CD4-positive, alpha-beta memory T cell (primary cell): ENCODE measurements at regions not wholly inside any gene's neighbourhood (a gene's known extent, or its start where the extent isn't known, plus 50 kb on each side); places are given as distances from the start of the nearest gene placed in this dataset.

Experiments
- CTCF ChIA-PET: fragments of 350-600 bp; sonication (Branson Sonifier 250); formaldehyde crosslinking; loops from one replicate; lab custom pipeline; 2021; ENCODE audit warnings: inconsistent platforms; ENCODE audit not compliant: partially characterized antibody; lab: Charles Lee
- POLR2A ChIA-PET: fragments of 350-600 bp; sonication (Branson Sonifier 250); formaldehyde crosslinking; loops from one replicate; lab custom pipeline; 2021; ENCODE audit not compliant: partially characterized antibody; lab: Charles Lee
- DNase-seq, 5 donors: peaks; one replicate each; pipeline versions ENCODE4 v3.0.0 to v3.0.0-alpha.2; 2020 to 2022; ENCODE audit warnings: mixed read lengths in 1 of 5
- H3K27ac ChIP-seq: one replicate; pipeline ENCODE4 v1.7.0; 2013; ENCODE audit warnings: low read depth, low read length
- H3K27me3 ChIP-seq: 2 replicates; pipeline ENCODE4 v1.7.0; 2013; ENCODE audit warnings: mild to moderate bottlenecking, low read length, moderate library complexity; ENCODE audit not compliant: insufficient read depth
- H3K36me3 ChIP-seq: 2 replicates; pipeline ENCODE4 v1.7.0; 2013; ENCODE audit warnings: mild to moderate bottlenecking, low read length, moderate library complexity; ENCODE audit not compliant: insufficient read depth
- H3K4me1 ChIP-seq: 2 replicates; pipeline ENCODE4 v1.7.0; 2013; ENCODE audit warnings: mild to moderate bottlenecking, low read length, moderate library complexity; ENCODE audit not compliant: insufficient read depth
- H3K4me3 ChIP-seq, 2 donors: one replicate each; pipeline ENCODE4 v1.7.0; 2013; ENCODE audit warnings: low read length in 2 of 2, mild to moderate bottlenecking in 1 of 2
- H3K9me3 ChIP-seq, 2 donors: one replicate each; pipeline ENCODE4 v1.7.0; 2013; ENCODE audit warnings: low read length in 2 of 2, control low read depth in 1 of 2; ENCODE audit not compliant: control insufficient read depth in 1 of 2
- H3K27ac Mint-ChIP-seq, 7 donors: one replicate each; pipeline ENCODE4 v1.8.0; 2020 to 2021; ENCODE audit warnings: mixed read lengths in 7 of 7, mild to moderate bottlenecking in 6 of 7, inconsistent platforms in 3 of 7, moderate library complexity in 3 of 7
- H3K27me3 Mint-ChIP-seq, 2 donors: one replicate each; pipeline ENCODE4 v1.8.0; 2020 to 2021; ENCODE audit warnings: mixed read lengths in 2 of 2
- H3K36me3 Mint-ChIP-seq, 2 donors: one replicate each; pipeline ENCODE4 v1.8.0; 2020 to 2021; ENCODE audit warnings: mixed read lengths in 2 of 2, inconsistent platforms in 1 of 2, mild to moderate bottlenecking in 1 of 2
- H3K4me1 Mint-ChIP-seq, 4 donors: one replicate each; pipeline ENCODE4 v1.8.0; 2020 to 2021; ENCODE audit warnings: mixed read lengths in 4 of 4, mild to moderate bottlenecking in 1 of 4
- H3K4me3 Mint-ChIP-seq, 8 donors: one replicate each; pipeline ENCODE4 v1.8.0; 2020 to 2021; ENCODE audit warnings: mixed read lengths in 8 of 8, mild to moderate bottlenecking in 7 of 8, moderate library complexity in 6 of 8, inconsistent platforms in 3 of 8
- H3K9me3 Mint-ChIP-seq, 8 donors: one replicate each; pipeline ENCODE4 v1.8.0; 2020 to 2021; ENCODE audit warnings: mixed read lengths in 8 of 8, mild to moderate bottlenecking in 5 of 8, inconsistent platforms in 3 of 8, moderate library complexity in 1 of 8
- intact Hi-C: fragments of 100-400 bp; cut with micrococcal nuclease; formaldehyde crosslinking; loops from one replicate; pipeline ENCODE4 v1.15.1; 2023

DNA sequence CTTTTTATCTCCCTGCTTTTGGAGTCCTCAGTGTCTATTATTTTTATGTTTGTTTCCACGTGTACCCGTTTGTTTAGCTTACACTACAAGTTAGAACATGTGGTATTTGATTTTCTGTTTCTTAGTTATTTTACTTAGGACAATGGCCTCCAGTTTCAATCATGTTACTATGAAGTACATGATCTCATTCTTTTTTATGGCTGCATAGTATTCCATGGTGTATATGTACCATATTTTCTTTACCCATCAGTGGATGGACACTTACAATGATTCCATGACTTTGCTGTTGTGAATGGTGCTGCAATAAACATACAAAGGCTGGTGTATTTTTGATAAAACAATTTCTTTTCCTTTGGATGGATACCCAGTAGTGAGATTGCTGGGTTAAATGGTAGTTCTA is 269.5 kb downstream of the HS3ST3A1 start:
- H3K4me1 Mint-ChIP-seq, result no peaks in the 10 kb centered on the region
- H3K4me3 Mint-ChIP-seq, result no peak overlapping the region
- DNase-seq, result no peak
- H3K36me3 Mint-ChIP-seq, result no peaks in the 10 kb centered on the region
- no peak overlapping the region for H3K4me3 ChIP-seq
- no peaks in the 10 kb centered on the region for H3K36me3 ChIP-seq
- no peaks in the 10 kb centered on the region for H3K9me3 ChIP-seq
- H3K27ac ChIP-seq, result no peak overlapping the region
- no peaks in the 10 kb centered on the region for H3K4me1 ChIP-seq
- peaks cover 11 to 15% of the 10 kb centered on the region in 2 donors for H3K27me3 Mint-ChIP-seq
- H3K27ac Mint-ChIP-seq, result no peak overlapping the region
- intact Hi-C loops, result no loop called here
- no peaks in the 10 kb centered on the region for H3K27me3 ChIP-seq
- POLR2A ChIA-PET, result no interaction called here
- H3K9me3 Mint-ChIP-seq, result peaks cover 0 to 3% (median 0%) of the 10 kb centered on the region in 8 donors
- CTCF ChIA-PET, result no interaction called here

DNA sequence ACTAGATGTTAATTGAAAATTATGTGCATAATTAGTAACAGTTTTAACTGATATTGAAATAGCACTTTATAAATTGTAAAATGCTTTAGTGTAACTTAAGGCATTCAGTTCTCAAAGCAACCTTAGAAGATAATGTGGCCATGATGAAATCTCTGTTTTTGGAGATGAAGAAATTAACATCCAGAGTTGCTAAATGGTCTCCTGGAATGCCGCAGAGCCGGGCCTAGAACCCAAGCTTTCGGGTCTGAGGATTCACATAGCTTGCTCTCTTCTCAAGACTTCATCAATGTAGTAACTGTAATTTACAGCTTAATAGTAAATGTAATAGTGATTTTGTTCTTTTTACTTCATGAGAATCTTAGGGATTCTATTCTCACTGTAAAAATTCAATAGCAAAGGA is 272.3 kb downstream of the HS3ST3A1 start:
- Histone ChIP-seq H3K9me3 (no peaks in the 10 kb centered on the region), H3K27ac (no peak overlapping the region), H3K27me3 (no peaks in the 10 kb centered on the region), H3K36me3 (no peaks in the 10 kb centered on the region), H3K4me1 (no peaks in the 10 kb centered on the region), H3K4me3 (no peak overlapping the region)
- CTCF ChIA-PET, result no interaction called here
- Mint-ChIP-seq H3K4me1 (no peaks in the 10 kb centered on the region), H3K27me3 (peaks cover 6 to 9% of the 10 kb centered on the region in 2 donors), H3K36me3 (no peaks in the 10 kb centered on the region), H3K9me3 (peaks cover 0 to 3% (median 0%) of the 10 kb centered on the region in 8 donors), H3K4me3 (no peak overlapping the region), H3K27ac (no peak overlapping the region)
- POLR2A ChIA-PET, result no interaction called here
- DNase-seq, result no peak
- intact Hi-C loops, result no loop called here

- no peak overlapping the region for H3K4me3 ChIP-seq
Observed at GRCh38 chr17:13323990-13324389, 277.7 kb downstream of the HS3ST3A1 start.

DNA sequence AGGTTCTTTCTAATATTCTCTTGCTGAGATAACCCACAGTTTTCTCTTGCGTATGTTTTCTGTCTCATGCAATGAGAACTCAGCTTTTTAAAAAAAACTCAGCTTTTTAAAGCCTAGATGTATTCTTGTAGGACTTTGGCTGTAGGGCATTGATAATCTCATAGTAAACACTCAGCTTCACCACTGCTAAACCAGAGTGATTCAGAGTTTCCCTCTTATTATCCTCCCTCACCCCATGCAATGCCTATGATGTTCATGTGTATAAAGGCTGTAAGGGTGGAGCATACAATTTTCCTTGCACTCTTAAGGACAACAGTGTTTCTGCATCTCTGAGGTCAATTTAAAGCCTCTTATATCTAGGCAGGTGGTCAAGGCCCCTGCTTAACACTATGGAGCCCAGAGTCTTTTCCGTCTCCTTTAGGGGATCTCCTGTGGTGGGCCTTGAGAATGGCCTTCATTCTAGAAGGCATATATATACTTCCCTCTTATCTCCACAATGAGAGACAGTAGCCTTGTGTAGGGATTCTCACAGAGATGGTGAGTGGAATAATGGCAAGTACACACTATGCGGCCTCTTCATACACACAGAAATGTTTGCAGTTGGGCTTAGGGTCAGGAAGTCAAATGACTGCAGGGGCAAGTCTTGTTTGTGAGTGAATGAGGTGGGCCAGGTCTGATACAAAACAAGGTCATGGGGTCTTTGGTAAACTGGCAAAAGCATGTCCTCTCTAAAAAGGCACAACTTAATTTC is 279.6 kb downstream of the HS3ST3A1 start:
- ChIA-PET CTCF (no interaction called here), POLR2A (no interaction called here)
- Mint-ChIP-seq H3K36me3 (no peaks in the 10 kb centered on the region), H3K4me1 (no peaks in the 10 kb centered on the region), H3K4me3 (no peak overlapping the region), H3K27ac (no peak overlapping the region), H3K27me3 (peaks cover 2 to 10% of the 10 kb centered on the region in 2 donors), H3K9me3 (peaks cover 0 to 5% (median 0%) of the 10 kb centered on the region in 8 donors)
- Histone ChIP-seq H3K27me3 (no peaks in the 10 kb centered on the region), H3K27ac (no peak overlapping the region), H3K36me3 (no peaks in the 10 kb centered on the region), H3K9me3 (no peaks in the 10 kb centered on the region), H3K4me1 (no peaks in the 10 kb centered on the region), H3K4me3 (no peak overlapping the region)
- intact Hi-C loops, result no loop called here
- no peak for DNase-seq

More at GRCh38 chr17:13323990-13324389, 277.7 kb downstream of the HS3ST3A1 start:
- Mint-ChIP-seq H3K36me3 (no peaks in the 10 kb centered on the region), H3K9me3 (peaks cover 0 to 5% (median 0%) of the 10 kb centered on the region in 8 donors), H3K4me1 (no peaks in the 10 kb centered on the region), H3K27me3 (peaks cover 2 to 10% of the 10 kb centered on the region in 2 donors), H3K4me3 (no peak overlapping the region), H3K27ac (no peak overlapping the region)
- POLR2A ChIA-PET, result no interaction called here
- intact Hi-C loops, result no loop called here
- DNase-seq, result no peak
- Histone ChIP-seq H3K27me3 (no peaks in the 10 kb centered on the region), H3K4me1 (no peaks in the 10 kb centered on the region), H3K27ac (no peak overlapping the region), H3K9me3 (no peaks in the 10 kb centered on the region), H3K36me3 (no peaks in the 10 kb centered on the region)
- CTCF ChIA-PET, result no interaction called here

- Histone ChIP-seq H3K4me3 (no peak overlapping the region), H3K27ac (no peak overlapping the region), H3K4me1 (no peaks in the 10 kb centered on the region), H3K36me3 (no peaks in the 10 kb centered on the region), H3K9me3 (no peaks in the 10 kb centered on the region), H3K27me3 (no peaks in the 10 kb centered on the region)
- intact Hi-C loops, result no loop called here
- peaks cover 2 to 12% of the 10 kb centered on the region in 2 donors for H3K27me3 Mint-ChIP-seq
- ChIA-PET CTCF (interaction anchor here (0.8 kb wide), 1 partner anchor 17 kb away, joined by 3 read pairs; no protein-coding TSS in a partner anchor), POLR2A (no interaction called here)
- H3K27ac Mint-ChIP-seq, result no peak overlapping the region
- no peak overlapping the region for H3K4me3 Mint-ChIP-seq
- peaks cover 0 to 5% (median 0%) of the 10 kb centered on the region in 8 donors for H3K9me3 Mint-ChIP-seq
- H3K36me3 Mint-ChIP-seq, result no peaks in the 10 kb centered on the region
- no peak for DNase-seq
- H3K4me1 Mint-ChIP-seq, result no peaks in the 10 kb centered on the region
Observed at GRCh38 chr17:13320046-13320785, 281.5 kb downstream of the HS3ST3A1 start.

GRCh38 chr17:13316657-13317056 is 285.1 kb downstream of the HS3ST3A1 start:
- H3K9me3 ChIP-seq, result no peaks in the 10 kb centered on the region
- H3K27me3 ChIP-seq, result no peaks in the 10 kb centered on the region
- H3K4me3 Mint-ChIP-seq, result no peak overlapping the region
- POLR2A ChIA-PET, result no interaction called here
- H3K27me3 Mint-ChIP-seq, result peaks cover 3 to 6% of the 10 kb centered on the region in 2 donors
- H3K9me3 Mint-ChIP-seq, result no peaks in the 10 kb centered on the region
- CTCF ChIA-PET, result no interaction called here
- no peak for DNase-seq
- H3K4me1 ChIP-seq, result no peaks in the 10 kb centered on the region
- H3K27ac ChIP-seq, result no peak overlapping the region
- no peak overlapping the region for H3K4me3 ChIP-seq
- H3K36me3 Mint-ChIP-seq, result no peaks in the 10 kb centered on the region
- no peaks in the 10 kb centered on the region for H3K4me1 Mint-ChIP-seq
- no peak overlapping the region for H3K27ac Mint-ChIP-seq
- H3K36me3 ChIP-seq, result no peaks in the 10 kb centered on the region
- intact Hi-C loops, result no loop called here

- Mint-ChIP-seq H3K27me3 (peaks cover 2% of the 10 kb centered on the region in 2 donors), H3K27ac (no peak overlapping the region), H3K36me3 (no peaks in the 10 kb centered on the region), H3K9me3 (peaks cover 0 to 13% (median 3%) of the 10 kb centered on the region in 8 donors), H3K4me1 (no peaks in the 10 kb centered on the region), H3K4me3 (no peak overlapping the region)
- Histone ChIP-seq H3K27ac (no peak overlapping the region), H3K9me3 (no peaks in the 10 kb centered on the region), H3K4me1 (no peaks in the 10 kb centered on the region), H3K36me3 (no peaks in the 10 kb centered on the region), H3K4me3 (no peak overlapping the region), H3K27me3 (no peaks in the 10 kb centered on the region)
- intact Hi-C loops, result no loop called here
- ChIA-PET POLR2A (no interaction called here), CTCF (no interaction called here)
- no peak for DNase-seq
Observed at GRCh38 chr17:13311306-13311705, 290.4 kb downstream of the HS3ST3A1 start.
